Superior temporal gyrus (tissue), 1 donor: ENCODE measurements at regions not wholly inside any gene's neighbourhood (a gene's known extent, or its start where the extent isn't known, plus 50 kb on each side); places are given as distances from the start of the nearest gene placed in this dataset.
"Not testable (repeated sequence)": the region's sequence is repeated elsewhere in the genome, so short reads cannot be mapped to it uniquely, and the experiment has no call there.

Experiments used
- DNase-seq: peaks from one replicate; pipeline ENCODE4 v3.0.0-alpha.2; 2016; ENCODE audit errors: extremely low spot score

GRCh38 chr4:83922402-83922801 is 386.5 kb downstream of the GPAT3 start:
- DNase-seq = no peak

- no peak for DNase-seq
These were observed 385.2 kb downstream of the GPAT3 start for GRCh38 chr4:83921124-83921523.

- DNase-seq = no peak
These were observed 384.5 kb downstream of the GPAT3 start for GRCh38 chr4:83920375-83920774.

- DNase-seq = no peak
These were observed 381.7 kb downstream of the GPAT3 start for GRCh38 chr4:83917572-83917971.

GRCh38 chr4:83910693-83911092 is 374.8 kb downstream of the GPAT3 start:
- DNase-seq = no peak

- DNase-seq = no peak
These were observed 370.7 kb downstream of the GPAT3 start for GRCh38 chr4:83906561-83906960.

GRCh38 chr4:83905952-83906351 is 370.0 kb downstream of the GPAT3 start:
- DNase-seq = no peak

GRCh38 chr4:83903740-83904139 is 367.8 kb downstream of the GPAT3 start:
- DNase-seq = not testable (repeated sequence)

GRCh38 chr4:83894831-83895230 is 358.9 kb downstream of the GPAT3 start:
- no peak for DNase-seq

- no peak for DNase-seq
These were observed 354.9 kb downstream of the GPAT3 start for GRCh38 chr4:83890816-83891215.

- DNase-seq = no peak
These were observed 354.3 kb downstream of the GPAT3 start for GRCh38 chr4:83890231-83890630.

GRCh38 chr4:83889802-83890201 is 353.9 kb downstream of the GPAT3 start:
- no peak for DNase-seq

- no peak for DNase-seq
These were observed 349.6 kb downstream of the GPAT3 start for GRCh38 chr4:83885256-83886182.

GRCh38 chr4:83876047-83876446 is 340.1 kb downstream of the GPAT3 start:
- DNase-seq = no peak

- DNase-seq = no peak
These were observed 339.5 kb downstream of the GPAT3 start for GRCh38 chr4:83875437-83875836.

- no peak for DNase-seq
These were observed 338.1 kb downstream of the GPAT3 start for GRCh38 chr4:83873996-83874395.

GRCh38 chr4:83870328-83870950 is 334.5 kb downstream of the GPAT3 start:
- peak; percentile 38 for DNase-seq

- no peak for DNase-seq
These were observed 331.1 kb downstream of the GPAT3 start for GRCh38 chr4:83866834-83867621.

GRCh38 chr4:83865417-83866150 is 329.7 kb downstream of the GPAT3 start:
- no peak for DNase-seq

- DNase-seq = no peak
These were observed 328.3 kb downstream of the GPAT3 start for GRCh38 chr4:83864097-83864817.

GRCh38 chr4:83862471-83862870 is 326.6 kb downstream of the GPAT3 start:
- no peak for DNase-seq
